ENCODE measurements at regions not wholly inside any gene's neighbourhood (a gene's known extent, or its start where the extent isn't known, plus 50 kb on each side); places are given as distances from the start of the nearest gene placed in this dataset.

DNA sequence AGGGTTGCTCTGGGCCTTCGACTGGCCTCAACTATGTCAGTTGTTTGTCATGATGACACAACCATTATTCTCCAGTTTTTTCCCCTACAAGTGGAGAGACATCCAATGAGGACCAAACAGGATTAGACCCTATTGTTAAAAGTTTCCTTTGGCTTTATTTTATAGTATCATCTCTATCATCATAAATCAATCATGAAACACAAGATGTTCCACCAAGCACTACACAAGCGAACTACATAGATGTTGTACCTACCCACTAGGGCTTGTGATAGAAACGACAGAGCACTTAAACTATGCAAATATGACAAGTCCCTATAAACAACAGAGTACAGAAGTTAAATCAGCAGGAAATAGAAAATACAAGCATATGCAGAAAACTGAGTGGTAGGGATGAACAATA lies 422.5 kb upstream of the MARCKS start:
- no peak for DNase-seq

DNA sequence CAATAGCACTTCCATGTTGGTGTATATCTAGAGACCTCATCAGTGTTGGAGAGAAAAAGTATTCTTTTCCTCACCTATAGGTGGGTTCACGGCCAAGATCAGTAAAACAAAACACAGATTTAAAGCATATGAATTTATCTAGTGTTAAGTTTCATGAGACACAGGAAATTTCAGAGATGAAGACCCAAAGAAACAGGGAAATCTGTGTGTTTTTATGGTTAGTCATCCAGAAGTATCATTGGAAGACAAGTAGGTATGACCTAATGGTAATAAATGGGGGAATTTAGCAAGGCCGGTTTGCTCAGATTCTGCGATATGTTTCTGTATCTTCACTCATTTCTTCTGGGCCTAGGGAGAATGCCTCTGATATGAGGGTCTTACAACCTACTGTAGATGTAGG lies 419.6 kb upstream of the MARCKS start:
- no peak for DNase-seq

DNA sequence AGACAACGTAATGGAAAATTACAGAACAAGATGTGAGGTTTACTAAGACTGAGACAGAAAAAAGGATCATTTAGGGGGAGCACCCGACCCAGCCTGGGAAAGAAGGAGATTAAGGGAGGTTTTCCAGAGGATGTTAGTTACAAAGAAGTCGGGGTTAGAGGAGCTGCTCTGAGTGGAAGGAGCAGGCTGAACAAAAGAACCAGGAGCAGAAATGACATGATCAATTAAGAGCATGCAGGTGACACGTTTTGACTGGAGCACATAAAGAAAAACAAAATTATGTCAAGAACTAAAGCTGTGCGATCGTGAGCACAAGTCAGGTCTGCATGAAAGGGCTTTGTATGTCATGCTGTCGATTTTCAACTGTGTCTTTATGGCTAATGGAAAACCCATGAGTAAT lies 417.3 kb upstream of the MARCKS start:
- DNase-seq = no peak

DNA sequence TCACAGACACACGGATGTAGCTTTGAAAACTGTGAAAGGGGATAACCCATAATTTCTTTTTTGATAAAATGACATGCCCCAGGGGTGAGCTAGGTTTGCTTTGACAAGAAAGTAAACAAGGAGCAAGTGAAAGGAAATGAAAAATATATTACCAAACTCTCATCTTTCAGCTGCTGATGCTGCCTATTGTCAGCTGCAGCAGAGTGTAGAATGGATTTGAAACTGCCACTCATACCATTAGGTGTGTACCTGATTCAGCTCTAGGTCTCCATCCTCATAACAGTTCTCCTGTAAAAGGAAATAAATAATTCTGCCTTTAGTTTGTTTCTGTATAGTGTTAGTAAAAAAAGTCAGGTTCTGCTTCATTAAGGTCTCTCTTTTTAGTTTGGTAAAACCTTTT lies 415.1 kb upstream of the MARCKS start:
- DNase-seq = no peak

DNA sequence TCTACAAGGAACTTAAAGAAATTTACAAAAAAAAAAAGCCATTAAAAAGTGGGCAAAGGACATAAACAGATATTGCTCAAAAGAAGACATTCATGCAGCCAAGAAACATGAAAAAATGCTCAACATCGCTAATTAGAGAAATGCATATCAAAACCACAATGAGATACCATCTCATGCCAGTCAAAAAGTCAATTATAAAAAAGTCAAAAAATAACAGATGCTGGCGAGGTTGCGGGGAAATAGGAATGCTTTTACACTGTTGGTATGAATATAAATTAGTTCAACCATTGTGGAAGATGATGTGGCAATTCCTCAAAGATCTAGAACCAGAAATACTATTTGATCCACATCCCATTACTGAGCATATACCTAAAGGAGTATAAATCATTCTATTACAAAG lies 411.9 kb upstream of the MARCKS start:
- DNase-seq = no peak

DNA sequence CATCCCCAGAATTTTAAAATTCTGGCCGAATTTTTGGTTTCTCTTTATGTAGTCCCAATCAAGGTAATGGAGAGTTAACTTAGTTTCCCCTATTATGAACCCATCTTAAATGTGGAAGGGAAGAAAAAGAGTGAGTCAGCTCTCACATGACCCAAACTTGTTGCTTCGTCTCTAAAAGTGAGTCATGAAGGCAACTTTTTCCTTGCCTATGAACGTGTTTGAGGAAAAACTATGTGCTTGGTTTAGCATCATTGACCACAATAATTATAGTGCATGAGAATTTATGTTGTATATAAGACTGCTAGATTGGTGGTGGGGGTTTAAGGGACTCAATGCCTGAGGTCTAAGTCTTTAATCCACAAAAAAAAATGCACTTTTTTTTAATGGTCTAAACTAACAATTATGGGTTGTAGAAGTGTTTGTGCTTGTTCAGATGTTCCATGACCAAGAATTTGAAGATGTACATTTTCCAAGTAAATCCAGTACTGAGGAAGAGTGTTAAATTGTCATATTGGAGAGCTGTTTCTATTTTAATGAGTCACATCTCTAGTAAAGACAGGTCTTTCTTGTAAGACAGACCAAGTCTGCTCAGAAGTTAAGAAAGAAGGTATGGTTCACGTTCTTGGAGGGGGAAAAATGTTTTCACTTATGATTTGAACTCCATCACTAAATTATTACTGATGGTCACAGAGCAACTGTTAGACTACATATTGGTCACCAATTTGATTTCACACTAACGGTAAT lies 409.9 kb upstream of the MARCKS start:
- no peak for DNase-seq

DNA sequence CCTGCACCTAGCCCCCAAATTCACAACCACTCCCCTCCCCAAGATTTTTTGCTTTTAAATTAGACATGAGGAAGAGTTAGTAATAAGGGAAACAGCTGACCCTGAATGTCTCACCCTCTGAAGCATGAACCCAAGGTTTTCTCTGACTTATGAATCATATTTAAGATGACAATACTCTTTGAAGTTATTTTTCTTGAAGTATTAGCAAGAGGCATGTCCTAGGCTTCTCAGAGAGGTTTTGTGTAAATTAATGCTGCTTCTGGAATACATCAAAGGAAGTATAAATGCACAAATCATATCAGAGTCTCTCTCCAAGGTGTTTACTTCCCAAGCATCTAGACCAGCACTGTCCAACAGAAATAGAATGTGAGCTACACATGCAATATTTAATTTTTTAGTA lies 408.1 kb upstream of the MARCKS start:
- DNase-seq = no peak

DNA sequence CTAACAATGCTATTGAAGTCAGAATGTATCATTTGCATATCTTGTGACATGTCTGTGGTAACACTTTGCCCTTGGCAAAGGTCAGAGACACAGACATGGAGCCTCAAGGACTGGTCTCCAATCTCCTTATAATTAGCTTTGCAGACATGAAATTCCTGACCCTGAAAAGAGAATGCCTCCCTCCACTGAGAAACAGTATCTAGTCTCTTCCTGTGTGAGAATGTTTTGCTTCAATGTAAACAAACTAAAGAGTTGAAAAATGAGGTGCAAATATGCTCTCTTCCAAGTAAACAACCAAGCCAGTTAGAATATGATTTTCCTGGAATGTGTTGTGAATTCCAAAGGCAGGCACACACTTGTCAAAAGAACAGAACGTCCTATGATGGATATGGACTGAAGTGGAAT lies 407.1 kb upstream of the MARCKS start:
- no peak for DNase-seq

DNA sequence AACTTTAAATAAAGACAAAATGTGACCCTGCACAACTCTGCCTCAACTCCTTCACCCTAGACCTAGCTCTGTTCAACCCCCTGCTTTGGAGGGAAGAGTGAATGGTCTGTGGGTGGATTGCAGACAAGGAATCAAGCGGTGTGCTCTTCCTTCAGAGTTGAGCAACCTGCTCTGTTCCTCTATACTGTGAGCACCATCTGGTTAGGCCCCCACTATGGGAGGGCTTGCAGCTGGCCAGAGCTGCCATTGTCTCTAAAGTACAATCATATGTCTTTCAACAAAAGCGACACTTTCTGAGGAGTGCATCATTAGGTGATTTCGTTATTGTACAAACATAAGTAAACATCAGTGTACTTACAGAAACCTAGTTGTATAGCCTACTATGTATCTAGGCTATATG lies 406.1 kb upstream of the MARCKS start:
- DNase-seq = no peak

DNA sequence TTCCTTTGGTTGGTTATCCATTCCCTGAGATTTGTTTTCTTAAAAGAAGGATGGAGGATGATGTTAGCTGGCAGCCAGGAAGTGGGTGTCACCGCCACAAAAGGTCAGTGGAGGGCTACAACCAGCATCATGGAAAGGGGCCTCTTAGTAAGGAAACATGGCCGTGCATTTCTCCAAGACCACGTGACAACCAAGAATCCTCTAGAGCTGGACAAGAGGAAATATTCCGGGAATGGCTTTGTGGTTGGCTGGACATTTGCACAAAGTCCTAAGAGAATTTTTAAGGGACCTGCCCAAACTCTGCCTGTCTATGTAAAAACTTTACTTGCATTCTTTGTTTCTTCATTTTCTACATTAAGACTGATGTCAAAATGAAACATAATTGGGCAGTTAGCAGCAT lies 399.9 kb upstream of the MARCKS start:
- no peak for DNase-seq

DNA sequence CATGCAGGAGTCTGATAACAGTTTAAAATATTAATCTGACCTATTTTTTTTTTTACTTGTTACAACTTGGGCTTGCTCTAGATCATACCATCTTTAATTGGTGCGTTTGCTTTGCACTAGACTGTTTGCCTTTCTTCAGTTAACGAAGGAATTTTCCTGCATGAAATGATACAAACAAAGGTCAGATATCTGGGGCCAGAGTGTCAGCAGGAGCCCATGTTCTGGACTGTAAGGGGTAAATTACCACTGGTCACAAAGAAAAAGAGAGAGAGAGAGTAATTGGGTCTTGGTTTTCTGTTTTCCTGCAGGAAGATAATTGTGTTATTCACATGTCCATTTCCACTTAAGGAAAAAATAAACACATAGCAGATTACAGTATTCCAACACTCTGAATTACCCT lies 399.4 kb upstream of the MARCKS start:
- DNase-seq = no peak

DNA sequence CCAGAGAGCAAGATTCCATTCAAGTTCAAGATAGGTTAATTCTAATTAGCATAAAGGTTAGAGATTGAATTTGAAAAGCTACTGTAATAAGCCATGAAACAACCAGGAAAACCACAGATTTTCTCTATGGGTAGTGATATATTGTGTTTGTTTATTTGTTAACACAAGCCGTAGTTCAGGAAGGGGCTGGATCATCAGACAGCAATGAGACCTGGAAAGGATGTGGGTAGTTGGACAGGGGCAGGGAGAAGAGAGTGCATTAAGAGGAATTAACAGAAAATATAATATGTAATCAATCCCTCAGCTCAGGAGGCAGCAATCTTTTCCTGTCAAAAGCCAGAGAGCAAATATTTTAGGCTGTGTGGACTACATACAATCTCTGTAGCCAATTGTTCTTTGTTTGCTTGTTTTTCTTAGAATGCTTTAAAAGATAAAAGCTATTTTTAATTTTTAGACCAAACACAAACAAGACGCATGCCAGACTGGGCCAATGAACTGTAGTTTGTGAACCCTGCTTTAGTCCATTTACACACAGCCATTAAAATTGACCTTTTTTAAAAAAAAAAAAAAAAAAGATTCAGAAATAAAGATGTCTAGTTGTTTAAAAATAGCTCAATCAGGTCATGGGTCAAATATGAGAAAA lies 398.7 kb upstream of the MARCKS start:
- no peak for DNase-seq

DNA sequence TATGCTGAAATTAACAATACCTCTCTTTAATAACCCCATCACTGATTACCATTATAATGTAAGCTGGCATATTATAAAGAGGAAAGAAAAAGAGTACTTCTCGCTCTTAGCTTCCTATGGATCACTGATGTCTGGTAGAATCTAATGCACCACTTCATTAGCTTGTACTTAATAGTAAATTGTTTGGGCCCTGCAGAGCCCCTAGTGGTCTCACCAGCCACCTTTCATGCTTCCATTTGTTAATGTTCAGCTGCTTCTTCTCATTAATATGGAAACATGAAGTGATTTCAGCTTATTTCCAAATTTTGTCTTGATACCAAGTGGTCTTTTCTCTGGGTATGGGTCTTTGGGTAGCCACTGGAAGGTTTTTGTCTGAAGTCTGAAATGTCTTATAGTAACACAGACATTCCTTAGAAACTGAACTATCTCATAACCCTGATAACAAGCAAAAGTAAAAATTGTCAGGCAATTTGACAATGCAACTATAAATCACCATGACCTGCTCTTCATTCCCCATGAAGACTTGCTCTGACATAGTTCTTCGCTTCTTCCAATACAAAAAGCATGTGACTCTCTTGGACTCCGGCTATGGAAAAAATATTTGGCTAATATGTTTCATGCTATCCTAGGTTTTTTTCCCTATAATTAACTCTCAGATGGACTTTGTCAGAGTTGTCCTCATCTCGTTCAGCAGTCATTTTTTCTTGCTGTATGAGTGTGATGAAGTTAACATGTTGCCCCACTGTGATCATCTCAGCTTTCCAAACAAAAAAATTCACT lies 395.8 kb upstream of the MARCKS start:
- DNase-seq = no peak

DNA sequence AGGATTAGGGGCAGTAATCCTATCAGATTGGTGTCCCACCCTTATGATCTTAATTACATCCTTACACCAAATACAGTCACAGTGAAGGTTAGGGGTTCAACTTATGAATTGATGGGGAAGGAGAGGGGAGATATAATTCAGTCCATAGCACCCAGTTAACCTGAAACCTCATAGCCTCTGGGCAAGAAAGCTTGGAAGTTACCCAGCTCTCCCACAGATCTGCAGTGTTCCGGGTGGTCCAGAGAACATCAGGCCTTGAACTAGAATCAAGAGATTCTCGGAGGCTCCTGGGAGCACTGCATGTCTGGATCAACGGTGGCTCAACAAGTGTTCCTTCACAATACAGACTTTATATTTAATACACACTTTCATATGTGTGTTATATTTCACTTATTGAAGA lies 392.6 kb upstream of the MARCKS start:
- no peak for DNase-seq

DNA sequence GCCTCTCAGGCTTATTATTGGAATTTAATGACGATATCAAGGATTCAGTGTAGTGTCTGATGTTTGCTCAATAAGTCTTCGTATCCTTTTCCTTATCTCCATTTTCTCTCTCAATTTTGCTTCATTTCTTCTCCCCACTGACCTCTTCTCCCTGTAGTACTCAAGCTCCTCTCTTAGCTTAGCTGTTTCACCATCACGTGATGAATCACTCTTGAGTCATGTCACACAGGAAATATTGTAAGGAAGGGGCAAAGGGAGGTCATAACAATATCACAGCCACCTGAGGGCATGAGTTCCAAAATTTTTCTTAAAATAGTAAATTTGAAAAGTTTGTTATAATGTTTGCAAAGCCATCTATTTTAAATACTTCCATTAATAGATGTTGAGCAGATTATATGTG lies 392.2 kb upstream of the MARCKS start:
- DNase-seq = no peak

DNA sequence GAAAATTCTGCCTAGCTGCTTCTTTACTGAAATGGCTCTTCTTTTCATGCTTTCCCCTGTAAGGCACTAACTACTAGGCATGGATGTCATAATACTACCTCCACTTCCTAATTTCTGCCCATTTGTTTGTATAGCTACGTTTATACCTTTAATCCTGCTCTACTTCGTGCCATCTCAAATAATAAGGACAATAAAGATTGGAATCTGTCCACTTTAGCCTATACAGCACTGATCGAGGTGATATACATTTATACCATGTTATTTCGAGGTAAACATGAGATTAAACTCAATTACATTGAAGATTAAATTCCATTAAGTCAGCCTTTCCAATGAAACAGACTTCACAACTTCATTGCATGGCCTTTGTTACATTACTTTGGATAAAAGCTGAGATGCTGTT lies 390.6 kb upstream of the MARCKS start:
- DNase-seq = no peak

DNA sequence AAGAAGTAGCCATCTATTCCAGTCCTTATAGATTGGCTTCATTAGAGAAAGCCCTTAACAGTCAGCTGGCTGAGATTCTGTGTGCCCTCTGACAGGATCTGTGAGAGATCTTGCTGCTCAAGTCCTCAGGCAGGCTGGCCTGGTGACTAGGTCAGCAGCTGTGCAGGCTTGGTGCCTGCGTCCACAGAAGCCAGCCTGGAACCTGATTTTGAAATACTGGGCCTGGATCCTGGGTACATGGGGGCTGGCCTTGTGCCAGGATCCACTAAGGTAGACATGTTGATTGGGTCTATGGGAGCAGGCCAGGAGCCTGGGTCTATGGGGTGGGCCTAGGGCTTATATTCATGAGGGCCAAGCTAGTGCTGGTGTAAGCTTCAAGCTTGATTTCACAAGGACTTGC lies 381.8 kb upstream of the MARCKS start:
- no peak for DNase-seq

DNA sequence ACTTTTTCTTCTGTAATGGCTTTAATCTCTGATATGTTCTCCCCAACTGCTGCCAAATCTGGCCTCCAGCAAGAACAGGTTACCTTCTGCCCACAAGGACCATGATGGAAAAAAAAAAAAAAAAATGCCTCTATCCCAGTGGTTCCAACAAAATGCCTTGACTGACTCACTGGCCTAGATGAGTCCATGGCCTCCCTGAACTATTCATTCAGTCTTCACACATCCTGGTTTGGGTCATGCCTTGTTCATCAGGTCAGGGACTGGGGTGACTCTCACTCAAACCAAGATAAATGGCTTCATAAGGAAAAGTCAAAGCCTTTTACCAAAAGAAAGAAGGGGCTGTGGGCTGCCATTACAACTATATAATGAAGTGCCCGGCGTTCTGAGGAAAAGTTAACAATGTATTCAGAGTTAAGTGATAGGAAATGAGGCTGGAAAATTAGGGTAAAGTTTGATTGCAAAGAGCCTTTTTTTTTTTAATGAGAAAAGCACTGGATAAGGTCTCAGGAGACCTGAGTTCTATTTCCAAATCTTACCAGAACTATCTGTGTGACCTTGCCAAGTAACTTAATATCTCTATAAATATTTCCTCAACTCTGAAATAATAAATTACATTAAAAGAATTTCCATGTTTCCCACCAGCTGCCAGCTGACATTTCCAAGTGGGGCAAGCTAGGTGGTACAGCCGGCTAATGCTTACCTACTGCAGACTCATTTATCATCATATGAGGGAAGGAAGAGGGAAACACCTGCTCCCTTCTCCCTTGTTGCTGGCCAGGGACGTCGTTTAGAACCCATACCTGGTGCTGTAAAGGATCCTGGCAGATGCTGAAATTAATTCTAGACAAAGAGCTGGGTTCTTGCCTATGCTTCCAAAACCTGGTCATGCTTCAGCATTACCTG lies 380.0 kb upstream of the MARCKS start:
- DNase-seq = no peak

DNA sequence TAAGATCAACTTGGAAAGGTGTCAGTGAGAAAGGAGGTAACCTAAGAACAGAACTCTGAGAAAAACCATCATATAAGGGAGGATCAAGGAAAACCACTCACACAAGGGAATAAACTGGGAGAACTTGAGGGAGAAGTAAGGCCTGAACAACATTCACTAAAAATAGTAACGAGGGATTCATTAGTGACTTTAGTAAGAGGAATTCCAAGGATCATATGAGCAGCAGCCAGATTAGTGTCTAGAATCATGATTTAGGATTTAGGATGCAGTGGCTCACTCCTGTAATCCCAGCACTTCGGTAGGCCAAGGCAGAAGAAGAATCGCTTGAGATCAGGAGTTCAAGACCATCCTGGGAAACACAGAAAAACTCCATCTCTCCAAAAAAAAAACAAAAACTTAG lies 376.5 kb upstream of the MARCKS start:
- no peak for DNase-seq

DNA sequence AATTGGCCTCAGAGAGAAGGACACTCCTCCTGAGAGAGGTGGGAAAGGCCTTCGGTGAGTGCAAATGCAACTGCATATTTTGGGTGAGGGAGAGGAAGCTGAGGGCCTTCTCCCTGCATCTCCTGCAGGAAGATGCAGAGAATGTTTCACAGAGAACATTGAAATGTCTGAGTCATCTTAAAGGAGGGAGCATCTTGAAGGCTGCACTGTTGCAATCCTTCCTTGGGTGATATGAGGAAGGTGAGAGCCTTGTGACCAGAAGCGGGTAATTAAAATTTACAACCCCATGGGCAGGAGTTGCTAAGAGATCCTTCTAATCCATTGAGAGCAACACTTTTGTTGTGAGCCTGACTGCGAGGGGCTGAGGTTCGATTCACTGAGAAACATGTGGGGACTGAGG lies 375.7 kb upstream of the MARCKS start:
- no peak for DNase-seq

DNA sequence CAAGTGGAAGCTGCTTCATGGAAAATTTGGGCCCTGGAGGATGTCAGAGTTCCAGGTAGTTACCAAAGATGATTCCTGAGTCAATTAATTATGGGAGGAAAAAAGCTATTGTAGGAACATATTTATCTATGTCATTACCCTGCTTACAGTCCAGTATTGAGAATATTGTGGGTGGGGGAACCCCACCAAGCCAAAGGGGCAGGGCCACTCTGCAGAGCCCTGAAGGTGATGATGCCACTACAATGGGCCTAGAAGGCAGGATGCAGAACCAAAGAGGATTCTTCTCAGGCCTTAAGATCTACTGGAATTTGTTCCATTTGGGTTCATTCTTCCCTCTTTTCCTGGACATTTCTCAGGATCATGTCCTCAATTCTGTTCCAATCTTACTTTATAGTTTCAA lies 375.2 kb upstream of the MARCKS start:
- no peak for DNase-seq

DNA sequence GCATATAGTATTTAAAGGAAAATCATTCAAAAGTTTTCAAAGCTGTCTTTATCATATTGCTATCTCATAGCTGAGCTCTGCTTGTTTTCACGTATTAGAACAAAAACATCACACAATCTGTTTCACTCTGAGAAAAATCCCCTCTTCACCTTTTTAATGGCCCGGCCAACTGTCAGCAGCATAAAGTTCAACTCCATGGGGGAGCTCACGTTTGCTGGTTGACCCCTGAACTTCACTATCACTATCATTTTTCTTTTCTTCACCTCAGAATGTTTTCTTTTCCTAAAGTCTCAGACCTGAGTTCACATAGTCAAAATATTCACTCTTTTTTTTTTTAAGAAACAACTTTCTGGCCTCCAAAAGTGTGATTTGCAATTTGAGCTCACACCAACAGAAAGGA lies 374.4 kb upstream of the MARCKS start:
- no peak for DNase-seq

DNA sequence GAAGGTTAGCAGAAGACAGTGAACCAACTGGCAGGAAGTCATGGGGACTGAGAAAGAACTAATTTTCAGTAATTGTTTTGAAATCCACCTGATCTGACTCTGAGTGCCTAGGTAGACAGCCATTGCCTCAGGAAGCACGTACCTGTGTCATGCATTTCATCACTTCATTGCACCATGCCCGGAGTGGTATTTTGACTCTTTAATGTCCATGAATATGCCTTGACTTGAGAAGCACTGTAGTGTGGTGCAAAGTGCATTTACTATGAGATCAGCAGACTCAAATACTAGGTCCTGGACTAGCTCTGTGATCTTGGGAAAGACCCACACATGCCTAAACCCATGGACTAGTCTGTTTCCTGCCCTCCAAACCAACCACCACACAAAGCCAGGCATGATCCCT lies 370.9 kb upstream of the MARCKS start:
- DNase-seq = no peak

Measured in NCI-H446 treated with DMSO at 0.1 percent for 48 hours (cell line).